CD4-positive, alpha-beta memory T cell (primary cell): ENCODE measurements at regions not wholly inside any gene's neighbourhood (a gene's known extent, or its start where the extent isn't known, plus 50 kb on each side); places are given as distances from the start of the nearest gene placed in this dataset.

Source experiments
- CTCF ChIA-PET: fragments of 350-600 bp; sonication (Branson Sonifier 250); formaldehyde crosslinking; loops from one replicate; lab custom pipeline; 2021; ENCODE audit warnings: inconsistent platforms; ENCODE audit not compliant: partially characterized antibody; lab: Charles Lee
- POLR2A ChIA-PET: fragments of 350-600 bp; sonication (Branson Sonifier 250); formaldehyde crosslinking; loops from one replicate; lab custom pipeline; 2021; ENCODE audit not compliant: partially characterized antibody; lab: Charles Lee
- DNase-seq, 5 donors: peaks; one replicate each; pipeline versions ENCODE4 v3.0.0 to v3.0.0-alpha.2; 2020 to 2022; ENCODE audit warnings: mixed read lengths in 1 of 5
- H3K27ac ChIP-seq: one replicate; pipeline ENCODE4 v1.7.0; 2013; ENCODE audit warnings: low read depth, low read length
- H3K27me3 ChIP-seq: 2 replicates; pipeline ENCODE4 v1.7.0; 2013; ENCODE audit warnings: mild to moderate bottlenecking, low read length, moderate library complexity; ENCODE audit not compliant: insufficient read depth
- H3K36me3 ChIP-seq: 2 replicates; pipeline ENCODE4 v1.7.0; 2013; ENCODE audit warnings: mild to moderate bottlenecking, low read length, moderate library complexity; ENCODE audit not compliant: insufficient read depth
- H3K4me1 ChIP-seq: 2 replicates; pipeline ENCODE4 v1.7.0; 2013; ENCODE audit warnings: mild to moderate bottlenecking, low read length, moderate library complexity; ENCODE audit not compliant: insufficient read depth
- H3K4me3 ChIP-seq, 2 donors: one replicate each; pipeline ENCODE4 v1.7.0; 2013; ENCODE audit warnings: low read length in 2 of 2, mild to moderate bottlenecking in 1 of 2
- H3K9me3 ChIP-seq, 2 donors: one replicate each; pipeline ENCODE4 v1.7.0; 2013; ENCODE audit warnings: low read length in 2 of 2, control low read depth in 1 of 2; ENCODE audit not compliant: control insufficient read depth in 1 of 2
- H3K27ac Mint-ChIP-seq, 7 donors: one replicate each; pipeline ENCODE4 v1.8.0; 2020 to 2021; ENCODE audit warnings: mixed read lengths in 7 of 7, mild to moderate bottlenecking in 6 of 7, inconsistent platforms in 3 of 7, moderate library complexity in 3 of 7
- H3K27me3 Mint-ChIP-seq, 2 donors: one replicate each; pipeline ENCODE4 v1.8.0; 2020 to 2021; ENCODE audit warnings: mixed read lengths in 2 of 2
- H3K36me3 Mint-ChIP-seq, 2 donors: one replicate each; pipeline ENCODE4 v1.8.0; 2020 to 2021; ENCODE audit warnings: mixed read lengths in 2 of 2, inconsistent platforms in 1 of 2, mild to moderate bottlenecking in 1 of 2
- H3K4me1 Mint-ChIP-seq, 4 donors: one replicate each; pipeline ENCODE4 v1.8.0; 2020 to 2021; ENCODE audit warnings: mixed read lengths in 4 of 4, mild to moderate bottlenecking in 1 of 4
- H3K4me3 Mint-ChIP-seq, 8 donors: one replicate each; pipeline ENCODE4 v1.8.0; 2020 to 2021; ENCODE audit warnings: mixed read lengths in 8 of 8, mild to moderate bottlenecking in 7 of 8, moderate library complexity in 6 of 8, inconsistent platforms in 3 of 8
- H3K9me3 Mint-ChIP-seq, 8 donors: one replicate each; pipeline ENCODE4 v1.8.0; 2020 to 2021; ENCODE audit warnings: mixed read lengths in 8 of 8, mild to moderate bottlenecking in 5 of 8, inconsistent platforms in 3 of 8, moderate library complexity in 1 of 8
- intact Hi-C: fragments of 100-400 bp; cut with micrococcal nuclease; formaldehyde crosslinking; loops from one replicate; pipeline ENCODE4 v1.15.1; 2023

GRCh38 chrX:113929004-113929403 lies 654.9 kb upstream of the HTR2C start:
- no peak overlapping the region for H3K27ac ChIP-seq
- H3K27me3 ChIP-seq = no peaks in the 10 kb centered on the region
- no peaks in the 10 kb centered on the region for H3K36me3 ChIP-seq
- Mint-ChIP-seq H3K9me3 (peaks cover 0 to 4% (median 0%) of the 10 kb centered on the region in 8 donors), H3K27me3 (no peaks in the 10 kb centered on the region), H3K4me1 (no peaks in the 10 kb centered on the region), H3K4me3 (no peak overlapping the region), H3K27ac (no peak overlapping the region), H3K36me3 (no peaks in the 10 kb centered on the region)
- ChIA-PET POLR2A (no interaction called here), CTCF (no interaction called here)
- H3K4me3 ChIP-seq = no peak overlapping the region
- no peaks in the 10 kb centered on the region for H3K4me1 ChIP-seq
- H3K9me3 ChIP-seq = no peaks in the 10 kb centered on the region
- DNase-seq = no peak
- intact Hi-C loops = no loop called here

DNA sequence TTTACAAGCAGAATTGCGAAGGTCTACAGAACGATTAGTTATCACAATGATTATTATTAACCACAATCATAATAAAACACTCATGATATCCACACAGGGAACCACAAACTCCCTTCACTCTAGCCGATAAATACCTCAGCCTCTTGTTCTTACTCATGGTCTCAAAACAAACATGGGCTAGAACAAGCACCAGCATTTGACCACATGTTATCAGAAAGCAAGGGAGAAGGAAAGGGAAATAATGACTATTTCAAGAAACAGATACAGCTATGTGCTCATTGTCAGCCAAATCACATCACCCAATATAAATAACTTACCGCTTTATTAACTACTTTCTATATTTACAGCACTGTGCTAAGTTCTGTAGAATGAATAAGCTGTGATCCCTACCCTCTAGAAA lies 663.2 kb upstream of the HTR2C start:
- no peak overlapping the region for H3K27ac Mint-ChIP-seq
- H3K36me3 Mint-ChIP-seq = no peaks in the 10 kb centered on the region

GRCh38 chrX:113919387-113919786 lies 664.5 kb upstream of the HTR2C start:
- no peak for DNase-seq
- Mint-ChIP-seq H3K36me3 (no peaks in the 10 kb centered on the region), H3K9me3 (peaks cover 0 to 2% (median 0%) of the 10 kb centered on the region in 8 donors), H3K4me3 (no peak overlapping the region), H3K27ac (no peak overlapping the region), H3K27me3 (no peaks in the 10 kb centered on the region), H3K4me1 (no peaks in the 10 kb centered on the region)
- ChIA-PET CTCF (no interaction called here), POLR2A (no interaction called here)
- intact Hi-C loops = no loop called here
- Histone ChIP-seq H3K27me3 (no peaks in the 10 kb centered on the region), H3K9me3 (no peaks in the 10 kb centered on the region), H3K4me3 (no peak overlapping the region), H3K4me1 (no peaks in the 10 kb centered on the region), H3K27ac (no peak overlapping the region), H3K36me3 (no peaks in the 10 kb centered on the region)

More for the DNA sequence above, 663.2 kb upstream of the HTR2C start:
- CTCF ChIA-PET = no interaction called here
- Histone ChIP-seq H3K9me3 (no peaks in the 10 kb centered on the region), H3K36me3 (no peaks in the 10 kb centered on the region), H3K4me1 (no peaks in the 10 kb centered on the region), H3K27ac (no peak overlapping the region), H3K27me3 (no peaks in the 10 kb centered on the region), H3K4me3 (no peak overlapping the region)
- Mint-ChIP-seq H3K27me3 (no peaks in the 10 kb centered on the region), H3K4me1 (no peaks in the 10 kb centered on the region), H3K9me3 (peaks cover 0 to 2% (median 0%) of the 10 kb centered on the region in 8 donors), H3K4me3 (no peak overlapping the region)
- intact Hi-C loops = no loop called here
- no peak for DNase-seq
- POLR2A ChIA-PET = no interaction called here

- no peaks in the 10 kb centered on the region for H3K4me1 Mint-ChIP-seq
- H3K4me3 Mint-ChIP-seq = no peak overlapping the region
- H3K27ac Mint-ChIP-seq = no peak overlapping the region
- ChIA-PET POLR2A (no interaction called here), CTCF (no interaction called here)
- no peak for DNase-seq
- H3K4me3 ChIP-seq = no peak overlapping the region
- no peaks in the 10 kb centered on the region for H3K27me3 ChIP-seq
- H3K27me3 Mint-ChIP-seq = no peaks in the 10 kb centered on the region
- no peaks in the 10 kb centered on the region for H3K36me3 Mint-ChIP-seq
- H3K27ac ChIP-seq = no peak overlapping the region
- H3K9me3 Mint-ChIP-seq = peaks cover 0 to 2% (median 0%) of the 10 kb centered on the region in 8 donors
- H3K36me3 ChIP-seq = no peaks in the 10 kb centered on the region
- H3K9me3 ChIP-seq = no peaks in the 10 kb centered on the region
- intact Hi-C loops = no loop called here
- H3K4me1 ChIP-seq = no peaks in the 10 kb centered on the region
Measured at GRCh38 chrX:113906168-113906567, 677.7 kb upstream of the HTR2C start.

GRCh38 chrX:113892891-113893290 lies 691.0 kb upstream of the HTR2C start:
- CTCF ChIA-PET = no interaction called here
- intact Hi-C loops = no loop called here
- no peaks in the 10 kb centered on the region for H3K27me3 Mint-ChIP-seq

GRCh38 chrX:113892401-113892800 lies 691.5 kb upstream of the HTR2C start:
- no peak for DNase-seq
- Mint-ChIP-seq H3K27me3 (no peaks in the 10 kb centered on the region), H3K4me1 (no peaks in the 10 kb centered on the region), H3K9me3 (peaks cover 0 to 15% (median 5%) of the 10 kb centered on the region in 8 donors), H3K27ac (no peak overlapping the region), H3K4me3 (no peak overlapping the region), H3K36me3 (no peaks in the 10 kb centered on the region)
- Histone ChIP-seq H3K27me3 (no peaks in the 10 kb centered on the region), H3K36me3 (no peaks in the 10 kb centered on the region), H3K9me3 (no peaks in the 10 kb centered on the region), H3K4me3 (no peak overlapping the region), H3K27ac (no peak overlapping the region), H3K4me1 (no peaks in the 10 kb centered on the region)
- POLR2A ChIA-PET = no interaction called here
- CTCF ChIA-PET = no interaction called here
- intact Hi-C loops = no loop called here

More at GRCh38 chrX:113892891-113893290, 691.0 kb upstream of the HTR2C start:
- DNase-seq = no peak
- Histone ChIP-seq H3K4me1 (no peaks in the 10 kb centered on the region), H3K9me3 (no peaks in the 10 kb centered on the region), H3K4me3 (no peak overlapping the region), H3K36me3 (no peaks in the 10 kb centered on the region), H3K27ac (no peak overlapping the region), H3K27me3 (no peaks in the 10 kb centered on the region)
- Mint-ChIP-seq H3K27ac (no peak overlapping the region), H3K36me3 (no peaks in the 10 kb centered on the region), H3K4me3 (no peak overlapping the region), H3K4me1 (no peaks in the 10 kb centered on the region), H3K9me3 (peaks cover 0 to 15% (median 5%) of the 10 kb centered on the region in 8 donors)
- POLR2A ChIA-PET = no interaction called here

GRCh38 chrX:113873056-113873455 lies 710.8 kb upstream of the HTR2C start:
- Mint-ChIP-seq H3K36me3 (no peaks in the 10 kb centered on the region), H3K4me3 (no peak overlapping the region), H3K27ac (no peak overlapping the region), H3K4me1 (no peaks in the 10 kb centered on the region), H3K9me3 (peaks cover 0 to 3% (median 0%) of the 10 kb centered on the region in 8 donors), H3K27me3 (no peaks in the 10 kb centered on the region)
- no peak overlapping the region for H3K4me3 ChIP-seq
- no peaks in the 10 kb centered on the region for H3K4me1 ChIP-seq
- H3K9me3 ChIP-seq = no peaks in the 10 kb centered on the region
- ChIA-PET POLR2A (no interaction called here), CTCF (no interaction called here)
- no peaks in the 10 kb centered on the region for H3K36me3 ChIP-seq
- no peak overlapping the region for H3K27ac ChIP-seq
- no peak for DNase-seq
- intact Hi-C loops = no loop called here
- H3K27me3 ChIP-seq = no peaks in the 10 kb centered on the region

DNA sequence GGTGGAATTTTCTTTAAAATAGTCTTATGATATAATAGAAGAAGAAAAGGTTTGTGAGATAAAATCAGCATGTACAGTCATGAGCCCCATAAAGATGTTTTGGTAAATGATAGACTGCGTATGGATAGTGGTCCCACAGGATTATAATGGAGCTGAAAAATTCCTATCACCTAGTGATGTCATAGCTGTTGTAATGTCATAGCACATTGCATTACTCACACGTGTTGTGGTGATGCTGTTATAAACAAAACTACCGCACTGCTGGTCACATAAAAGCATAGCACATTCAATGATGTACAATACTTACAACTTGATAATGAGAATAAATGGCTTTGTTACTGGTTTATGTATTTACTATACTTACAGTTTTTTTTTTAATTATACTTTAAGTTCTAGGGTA lies 715.2 kb upstream of the HTR2C start:
- H3K36me3 Mint-ChIP-seq = no peaks in the 10 kb centered on the region
- ChIA-PET POLR2A (no interaction called here), CTCF (no interaction called here)
- intact Hi-C loops = no loop called here
- H3K9me3 ChIP-seq = no peaks in the 10 kb centered on the region
- H3K4me3 ChIP-seq = no peak overlapping the region
- no peak overlapping the region for H3K27ac ChIP-seq
- H3K4me1 ChIP-seq = no peaks in the 10 kb centered on the region
- no peak for DNase-seq
- H3K27me3 ChIP-seq = no peaks in the 10 kb centered on the region
- peaks cover 0 to 3% (median 0%) of the 10 kb centered on the region in 8 donors for H3K9me3 Mint-ChIP-seq
- no peaks in the 10 kb centered on the region for H3K36me3 ChIP-seq
- no peaks in the 10 kb centered on the region for H3K4me1 Mint-ChIP-seq
- no peaks in the 10 kb centered on the region for H3K27me3 Mint-ChIP-seq
- no peak overlapping the region for H3K4me3 Mint-ChIP-seq
- H3K27ac Mint-ChIP-seq = no peak overlapping the region
